Breast epithelium (tissue), 4 donors: ENCODE measurements at regions not wholly inside any gene's neighbourhood (a gene's known extent, or its start where the extent isn't known, plus 50 kb on each side); places are given as distances from the start of the nearest gene placed in this dataset.
A peak's percentile ranks its signal among the peaks of the same experiment; 100 is the strongest.

Source experiments
- DNase-seq, 2 donors: peaks; one replicate each; pipeline ENCODE4 v3.0.0-alpha.2; 2019; ENCODE audit warnings: low spot score in 2 of 2
- H3K27ac ChIP-seq, 2 donors: fragments of 200-600 bp; sonication (generic) in 1 of 2; one replicate each; pipeline ENCODE4 v1.5.1; 2016 to 2019; ENCODE audit warnings: mild to moderate bottlenecking in 1 of 2
- H3K27me3 ChIP-seq, 2 donors: fragments of 200-600 bp; sonication (generic) in 1 of 2; one replicate each; pipeline versions ENCODE4 v1.5.1 to v1.6.0; 2017 to 2019; ENCODE audit warnings: control low read depth in 1 of 2, mild to moderate bottlenecking in 1 of 2
- H3K36me3 ChIP-seq: fragments of 200-600 bp; one replicate; pipeline ENCODE4 v1.5.1; 2019
- H3K4me1 ChIP-seq, 2 donors: fragments of 200-600 bp; sonication (generic); one replicate each; pipeline ENCODE4 v1.5.1; 2016 to 2019; ENCODE audit warnings: control low read depth in 1 of 2
- H3K4me3 ChIP-seq, 3 donors: fragments of 200-600 bp; sonication (generic); 1 replicate in 2 of 3; 2 replicates in 1 of 3; pipeline ENCODE4 v1.5.1; 2016 to 2019; ENCODE audit warnings: mild to moderate bottlenecking in 3 of 3, moderate library complexity in 2 of 3
- H3K9me3 ChIP-seq, 2 donors: fragments of 200-600 bp; sonication (generic) in 1 of 2; one replicate each; pipeline ENCODE4 v1.5.1; 2016 to 2019; ENCODE audit warnings: control low read depth in 1 of 2
- CTCF ChIP-seq, 3 donors: fragments of 450-650 bp; IDR thresholded peaks; one replicate each; pipeline ENCODE4 v1.5.1; 2016 to 2017; ENCODE audit warnings: antibody characterized with exemption in 3 of 3, mild to moderate bottlenecking in 3 of 3, moderate library complexity in 3 of 3
- POLR2A ChIP-seq: fragments of 450-650 bp; IDR thresholded peaks from one replicate; pipeline ENCODE4 v1.6.1; 2016; ENCODE audit warnings: antibody characterized with exemption, mild to moderate bottlenecking, moderate library complexity
- POLR2AphosphoS5 ChIP-seq, 3 donors: sonication (generic); formaldehyde crosslinking; IDR thresholded peaks; one replicate each; pipeline ENCODE4 v1.6.1; 2017; ENCODE audit warnings: antibody characterized with exemption in 3 of 3
- intact Hi-C: fragments of 100-400 bp; cut with DNase I; formaldehyde crosslinking; loops from one replicate; pipeline ENCODE4 v1.15.1; 2023; ENCODE audit warnings: low total_unique reads

GRCh38 chr21:36254106-36254941 lies 65.7 kb upstream of the MORC3 start:
- H3K36me3 ChIP-seq = no peaks in the 10 kb centered on the region
- H3K27ac ChIP-seq = peak overlapping the region in 1 of 2 donors; percentile 25
- intact Hi-C loops = no loop called here
- H3K4me3 ChIP-seq = no peak overlapping the region
- no peak for DNase-seq
- H3K9me3 ChIP-seq = no peaks in the 10 kb centered on the region
- no peaks in the 10 kb centered on the region for H3K27me3 ChIP-seq
- no peak for TF ChIP-seq CTCF (IDR thresholded peaks at IDR 0.05)
- TF ChIP-seq POLR2A = no peak
- TF ChIP-seq POLR2AphosphoS5 (IDR thresholded peaks at IDR 0.05) = no peak
- no peaks in the 10 kb centered on the region for H3K4me1 ChIP-seq

- DNase-seq = no peak
- H3K4me1 ChIP-seq = no peaks in the 10 kb centered on the region
- no peak overlapping the region for H3K27ac ChIP-seq
- intact Hi-C loops = no loop called here
- H3K4me3 ChIP-seq = no peak overlapping the region
- no peaks in the 10 kb centered on the region for H3K27me3 ChIP-seq
- H3K9me3 ChIP-seq = no peaks in the 10 kb centered on the region
- no peaks in the 10 kb centered on the region for H3K36me3 ChIP-seq
- TF ChIP-seq POLR2A (no peak), CTCF (IDR thresholded peaks at IDR 0.05) (no peak), POLR2AphosphoS5 (IDR thresholded peaks at IDR 0.05) (no peak)
Observed at GRCh38 chr21:36255663-36256062, 64.3 kb upstream of the MORC3 start.

GRCh38 chr21:36257657-36258056 lies 62.3 kb upstream of the MORC3 start:
- Histone ChIP-seq H3K36me3 (no peaks in the 10 kb centered on the region), H3K9me3 (no peaks in the 10 kb centered on the region), H3K4me1 (no peaks in the 10 kb centered on the region), H3K4me3 (no peak overlapping the region), H3K27me3 (no peaks in the 10 kb centered on the region), H3K27ac (no peak overlapping the region)
- TF ChIP-seq POLR2AphosphoS5 (IDR thresholded peaks at IDR 0.05) (no peak), CTCF (IDR thresholded peaks at IDR 0.05) (no peak), POLR2A (no peak)
- intact Hi-C loops = no loop called here
- DNase-seq = no peak

- no peaks in the 10 kb centered on the region for H3K36me3 ChIP-seq
- no peaks in the 10 kb centered on the region for H3K9me3 ChIP-seq
- DNase-seq = no peak
- peak overlapping the region; percentile 45 to 67 (median 50) for H3K4me3 ChIP-seq
- no peaks in the 10 kb centered on the region for H3K27me3 ChIP-seq
- intact Hi-C loops = no loop called here
- no peaks in the 10 kb centered on the region for H3K4me1 ChIP-seq
- no peak for TF ChIP-seq POLR2A
- no peak for TF ChIP-seq POLR2AphosphoS5 (IDR thresholded peaks at IDR 0.05)
- peak; percentile 74 to 80 (median 79) for TF ChIP-seq CTCF (IDR thresholded peaks at IDR 0.05)
- peak overlapping the region; percentile 82 to 84 for H3K27ac ChIP-seq
Observed at GRCh38 chr21:36260030-36260787, 59.8 kb upstream of the MORC3 start.

- intact Hi-C loops = no loop called here
- no peaks in the 10 kb centered on the region for H3K4me1 ChIP-seq
- peak overlapping the region in 1 of 2 donors; percentile 84 for H3K27ac ChIP-seq
Observed at GRCh38 chr21:36260802-36261201, 59.2 kb upstream of the MORC3 start.

More at GRCh38 chr21:36260802-36261201, 59.2 kb upstream of the MORC3 start:
- peak overlapping the region in 2 of 3 donors; percentile 50 to 67 for H3K4me3 ChIP-seq
- no peaks in the 10 kb centered on the region for H3K9me3 ChIP-seq
- H3K27me3 ChIP-seq = no peaks in the 10 kb centered on the region
- no peaks in the 10 kb centered on the region for H3K36me3 ChIP-seq
- TF ChIP-seq CTCF (IDR thresholded peaks at IDR 0.05) (no peak), POLR2AphosphoS5 (IDR thresholded peaks at IDR 0.05) (no peak), POLR2A (no peak)
- no peak for DNase-seq
